Upper lobe of right lung (tissue), 1 donor: ENCODE measurements at regions not wholly inside any gene's neighbourhood (a gene's known extent, or its start where the extent isn't known, plus 50 kb on each side); places are given as distances from the start of the nearest gene placed in this dataset.

ENCODE experiments used
- ATAC-seq: fragments of 200-7000 bp; cut with Tn5 transposase; one replicate; pipeline ENCODE4 v1.9.1; 2020; ENCODE audit warnings: mild to moderate bottlenecking, moderate library complexity
- DNase-seq: peaks from one replicate; pipeline ENCODE4 v3.0.0-alpha.2; 2020
- H3K27ac ChIP-seq: fragments of 200-600 bp; one replicate; pipeline ENCODE4 v1.8.0; 2022
- H3K27me3 ChIP-seq: fragments of 200-600 bp; one replicate; pipeline ENCODE4 v1.8.0; 2022; ENCODE audit warnings: mild to moderate bottlenecking
- H3K36me3 ChIP-seq: fragments of 200-600 bp; one replicate; pipeline ENCODE4 v1.8.0; 2022
- H3K4me1 ChIP-seq: fragments of 200-600 bp; one replicate; pipeline ENCODE4 v1.8.0; 2022
- H3K4me3 ChIP-seq: fragments of 200-600 bp; one replicate; pipeline ENCODE4 v1.8.0; 2022; ENCODE audit warnings: mild to moderate bottlenecking
- H3K9me3 ChIP-seq: fragments of 200-600 bp; one replicate; pipeline ENCODE4 v1.8.0; 2022
- CTCF ChIP-seq: fragments of 200-600 bp; IDR thresholded peaks from one replicate; pipeline ENCODE4 v1.8.0; 2022; ENCODE audit warnings: antibody characterized with exemption
- intact Hi-C: fragments of 100-400 bp; cut with DNase I; formaldehyde crosslinking; loops from one replicate; pipeline ENCODE4 v1.11.0; 2022
- donor health status: DM: no; HTN: yes; CAD: no; lungs with severe emphysema.

GRCh38 chr1:90613371-90613770, 103.7 kb downstream of the BARHL2 start:
- Histone ChIP-seq H3K27me3 (no peaks in the 10 kb centered on the region), H3K27ac (no peak overlapping the region), H3K36me3 (no peaks in the 10 kb centered on the region), H3K4me1 (no peaks in the 10 kb centered on the region), H3K9me3 (no peaks in the 10 kb centered on the region), H3K4me3 (no peak overlapping the region)
- no peak for DNase-seq
- intact Hi-C loops, result no loop called here
- no peak for TF ChIP-seq CTCF
- no peak for ATAC-seq

DNA sequence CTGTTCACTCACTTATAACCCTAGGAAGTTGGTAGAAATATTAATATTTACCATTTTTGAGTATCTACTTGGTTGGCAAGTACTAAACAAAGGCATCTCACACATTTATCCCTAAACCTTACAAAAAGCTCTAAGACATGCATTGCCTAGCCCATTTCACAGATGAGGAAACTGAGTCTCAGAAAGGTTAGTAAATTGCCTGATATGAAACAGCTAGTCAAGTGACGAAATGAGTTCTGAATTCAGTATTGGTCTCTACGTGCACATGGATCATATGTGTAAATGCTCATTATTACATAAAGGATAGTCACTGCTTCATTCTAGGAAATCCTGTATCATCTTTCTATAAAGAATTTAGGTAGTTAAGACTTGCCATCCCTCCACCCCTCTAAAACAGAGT, 105.1 kb downstream of the BARHL2 start:
- TF ChIP-seq CTCF, result no peak
- Histone ChIP-seq H3K4me1 (no peaks in the 10 kb centered on the region), H3K36me3 (no peaks in the 10 kb centered on the region), H3K27ac (no peak overlapping the region), H3K27me3 (no peaks in the 10 kb centered on the region), H3K9me3 (no peaks in the 10 kb centered on the region), H3K4me3 (no peak overlapping the region)
- ATAC-seq (no peak), DNase-seq (no peak)
- intact Hi-C loops, result no loop called here

- Histone ChIP-seq H3K9me3 (no peaks in the 10 kb centered on the region), H3K4me1 (no peaks in the 10 kb centered on the region), H3K4me3 (no peak overlapping the region), H3K27me3 (no peaks in the 10 kb centered on the region), H3K27ac (no peak overlapping the region), H3K36me3 (no peaks in the 10 kb centered on the region)
- no peak for TF ChIP-seq CTCF
- intact Hi-C loops, result no loop called here
- DNase-seq, result no peak
- no peak for ATAC-seq
These were observed 109.4 kb downstream of the BARHL2 start for GRCh38 chr1:90607736-90608135.

DNA sequence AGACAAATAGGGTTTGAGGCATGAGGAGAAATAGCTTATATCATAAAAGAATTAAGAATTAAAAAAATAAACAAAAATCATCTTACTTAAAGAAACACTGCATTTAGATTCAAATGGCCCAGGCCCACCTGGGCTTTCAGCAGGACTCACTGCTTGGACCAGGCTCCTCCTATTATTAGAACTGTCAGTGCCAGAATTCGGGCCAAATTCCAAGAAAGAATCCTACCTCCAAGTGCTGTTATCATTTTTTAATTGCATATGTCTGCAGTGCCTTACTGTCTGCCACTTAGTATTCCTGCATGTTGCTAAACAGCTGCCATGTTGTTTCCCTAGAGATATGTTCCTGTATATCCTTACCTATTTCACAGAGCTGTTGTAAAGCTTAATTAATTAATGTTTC, 112.0 kb downstream of the BARHL2 start:
- Histone ChIP-seq H3K9me3 (no peaks in the 10 kb centered on the region), H3K27me3 (no peaks in the 10 kb centered on the region), H3K4me3 (no peak overlapping the region), H3K27ac (no peak overlapping the region), H3K4me1 (no peaks in the 10 kb centered on the region), H3K36me3 (no peaks in the 10 kb centered on the region)
- DNase-seq (no peak), ATAC-seq (no peak)
- no peak for TF ChIP-seq CTCF
- intact Hi-C loops, result no loop called here

GRCh38 chr1:90593312-90593711, 123.8 kb downstream of the BARHL2 start:
- H3K4me1 ChIP-seq, result no peaks in the 10 kb centered on the region
- no peak for ATAC-seq

More at GRCh38 chr1:90593312-90593711, 123.8 kb downstream of the BARHL2 start:
- Histone ChIP-seq H3K27me3 (no peaks in the 10 kb centered on the region), H3K27ac (no peak overlapping the region), H3K9me3 (peaks cover 8% of the 10 kb centered on the region), H3K4me3 (no peak overlapping the region), H3K36me3 (no peaks in the 10 kb centered on the region)
- no peak for TF ChIP-seq CTCF
- intact Hi-C loops, result no loop called here
- no peak for DNase-seq
